Loucy (cell line): ENCODE measurements at regions not wholly inside any gene's neighbourhood (a gene's known extent, or its start where the extent isn't known, plus 50 kb on each side); places are given as distances from the start of the nearest gene placed in this dataset.

Source experiments
- H2AFZ ChIP-seq: fragments of 200-600 bp; sonication (generic); 2 replicates; pipeline ENCODE4 v1.6.0; 2016; ENCODE audit warnings: antibody characterized with exemption, mild to moderate bottlenecking, low read length, moderate library complexity
- H3F3A ChIP-seq: fragments of 200-600 bp; 2 replicates; pipeline ENCODE4 v1.6.0; 2016; ENCODE audit warnings: antibody characterized with exemption, low read depth, mild to moderate bottlenecking
- H3K27me3 ChIP-seq: fragments of 200-600 bp; sonication (generic); 2 replicates; pipeline ENCODE4 v1.6.1; 2014; ENCODE audit warnings: low read length, mild to moderate bottlenecking; ENCODE audit not compliant: insufficient read depth, poor library complexity, severe bottlenecking
- H3K36me3 ChIP-seq: fragments of 200-600 bp; sonication (generic); 2 replicates; pipeline ENCODE4 v1.6.1; 2016; ENCODE audit warnings: low read length; ENCODE audit not compliant: insufficient read depth
- H3K4me1 ChIP-seq: fragments of 200-600 bp; sonication (generic); 2 replicates; pipeline ENCODE4 v1.5.1; 2014; ENCODE audit warnings: low read length, mild to moderate bottlenecking; ENCODE audit not compliant: insufficient read depth, poor library complexity, severe bottlenecking
- H3K4me2 ChIP-seq: fragments of 200-600 bp; sonication (generic); 2 replicates; pipeline ENCODE4 v1.6.0; 2014; ENCODE audit warnings: antibody characterized with exemption, low read length, low read depth, mild to moderate bottlenecking; ENCODE audit not compliant: poor library complexity, severe bottlenecking
- H3K4me3 ChIP-seq: fragments of 200-600 bp; sonication (generic); 2 replicates; pipeline ENCODE4 v1.5.1; 2014; ENCODE audit warnings: low read length, mild to moderate bottlenecking, mixed read lengths; ENCODE audit not compliant: poor library complexity, severe bottlenecking
- H3K79me2 ChIP-seq: fragments of 200-600 bp; sonication (generic); 2 replicates; pipeline ENCODE4 v1.6.1; 2014; ENCODE audit warnings: low read length; ENCODE audit not compliant: insufficient read depth
- H3K9ac ChIP-seq: fragments of 200-600 bp; sonication (generic); 2 replicates; pipeline ENCODE4 v1.6.0; 2014; ENCODE audit warnings: mild to moderate bottlenecking, low read depth, low read length, moderate library complexity; ENCODE audit not compliant: poor library complexity, severe bottlenecking
- H3K9me2 ChIP-seq: fragments of 200-600 bp; sonication (generic); replicated peaks from 2 replicates; pipeline ENCODE4 v1.6.1; 2016; ENCODE audit warnings: low read depth, low read length, mixed read lengths
- H3K9me3 ChIP-seq: fragments of 200-600 bp; sonication (generic); 2 replicates; pipeline ENCODE4 v1.6.1; 2014; ENCODE audit warnings: mild to moderate bottlenecking, antibody characterized with exemption, low read length, low read depth; ENCODE audit not compliant: insufficient read depth
- H4K20me1 ChIP-seq: fragments of 200-600 bp; sonication (generic); 2 replicates; pipeline ENCODE4 v1.6.0; 2014; ENCODE audit warnings: antibody characterized with exemption, low read length, mild to moderate bottlenecking; ENCODE audit not compliant: insufficient read depth, poor library complexity, severe bottlenecking
- EZH2phosphoT487 ChIP-seq: fragments of 200-600 bp; IDR thresholded peaks from 2 replicates; pipeline ENCODE4 v1.6.1; 2018; ENCODE audit warnings: antibody characterized with exemption, mild to moderate bottlenecking, moderate library complexity, borderline replicate concordance
- TF ChIP-seq, protein P1 (sequence below): fragments of 200-600 bp; sonication (generic); conservative IDR thresholded peaks from 2 replicates; pipeline ENCODE4 v1.5.1; 2014; ENCODE audit warnings: mild to moderate bottlenecking, antibody characterized with exemption, low read length

DNA sequence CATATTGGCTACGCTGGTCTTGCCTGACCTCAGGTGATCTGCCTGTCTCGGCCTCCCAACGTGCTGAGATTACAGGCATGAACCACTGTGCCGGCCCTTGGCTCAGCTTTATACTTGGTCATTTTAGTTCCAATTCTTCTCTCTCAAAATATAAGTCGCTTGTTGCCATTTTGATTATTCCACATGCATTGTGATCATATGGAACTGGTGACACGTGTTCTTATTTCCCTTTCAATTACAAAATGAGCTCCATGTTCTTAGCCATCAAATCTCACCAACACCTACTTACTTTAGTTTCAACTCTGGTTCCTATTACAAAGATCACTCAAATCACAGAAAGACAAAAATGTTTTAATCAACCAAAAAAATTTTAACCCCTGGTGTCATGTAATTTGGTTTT lies 1711.7 kb downstream of the TP53TG3F start:
- Histone ChIP-seq H3K4me1 (no peaks in the 10 kb centered on the region), H3K9me3 (no peaks in the 10 kb centered on the region), H3K9ac (no peak overlapping the region), H3F3A (no peaks in the 10 kb centered on the region), H3K4me3 (no peak overlapping the region), H3K79me2 (no peaks in the 10 kb centered on the region), H2AFZ (no peak overlapping the region), H4K20me1 (no peaks in the 10 kb centered on the region), H3K36me3 (no peaks in the 10 kb centered on the region), H3K4me2 (no peak overlapping the region), H3K27me3 (no peaks in the 10 kb centered on the region), H3K9me2 (no peaks in the 10 kb centered on the region)
- TF ChIP-seq, protein P1, sequence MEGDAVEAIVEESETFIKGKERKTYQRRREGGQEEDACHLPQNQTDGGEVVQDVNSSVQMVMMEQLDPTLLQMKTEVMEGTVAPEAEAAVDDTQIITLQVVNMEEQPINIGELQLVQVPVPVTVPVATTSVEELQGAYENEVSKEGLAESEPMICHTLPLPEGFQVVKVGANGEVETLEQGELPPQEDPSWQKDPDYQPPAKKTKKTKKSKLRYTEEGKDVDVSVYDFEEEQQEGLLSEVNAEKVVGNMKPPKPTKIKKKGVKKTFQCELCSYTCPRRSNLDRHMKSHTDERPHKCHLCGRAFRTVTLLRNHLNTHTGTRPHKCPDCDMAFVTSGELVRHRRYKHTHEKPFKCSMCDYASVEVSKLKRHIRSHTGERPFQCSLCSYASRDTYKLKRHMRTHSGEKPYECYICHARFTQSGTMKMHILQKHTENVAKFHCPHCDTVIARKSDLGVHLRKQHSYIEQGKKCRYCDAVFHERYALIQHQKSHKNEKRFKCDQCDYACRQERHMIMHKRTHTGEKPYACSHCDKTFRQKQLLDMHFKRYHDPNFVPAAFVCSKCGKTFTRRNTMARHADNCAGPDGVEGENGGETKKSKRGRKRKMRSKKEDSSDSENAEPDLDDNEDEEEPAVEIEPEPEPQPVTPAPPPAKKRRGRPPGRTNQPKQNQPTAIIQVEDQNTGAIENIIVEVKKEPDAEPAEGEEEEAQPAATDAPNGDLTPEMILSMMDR, result no peak
- no peak for TF ChIP-seq EZH2phosphoT487

- no peaks in the 10 kb centered on the region for H3K36me3 ChIP-seq
- H3K4me1 ChIP-seq, result no peaks in the 10 kb centered on the region
- no peaks in the 10 kb centered on the region for H3K27me3 ChIP-seq
- no peak overlapping the region for H3K4me2 ChIP-seq
- no peak overlapping the region for H3K9ac ChIP-seq
- H3F3A ChIP-seq, result no peaks in the 10 kb centered on the region
- no peaks in the 10 kb centered on the region for H3K9me3 ChIP-seq
- no peak overlapping the region for H2AFZ ChIP-seq
- H3K4me3 ChIP-seq, result no peak overlapping the region
- H3K79me2 ChIP-seq, result no peaks in the 10 kb centered on the region
- no peaks in the 10 kb centered on the region for H3K9me2 ChIP-seq
- H4K20me1 ChIP-seq, result no peaks in the 10 kb centered on the region
- TF ChIP-seq EZH2phosphoT487, result no peak
- TF ChIP-seq, protein P1, result no peak
Measured at GRCh38 chr16:35173295-35173694, 1713.9 kb downstream of the TP53TG3F start.

GRCh38 chr16:35174016-35174415 lies 1714.6 kb downstream of the TP53TG3F start:
- TF ChIP-seq EZH2phosphoT487, result no peak
- TF ChIP-seq, protein P1, result no peak
- H3K4me3 ChIP-seq, result no peak overlapping the region
- no peaks in the 10 kb centered on the region for H3K79me2 ChIP-seq
- H2AFZ ChIP-seq, result no peak overlapping the region
- H3K9me3 ChIP-seq, result no peaks in the 10 kb centered on the region
- H3K9ac ChIP-seq, result no peak overlapping the region
- H3K27me3 ChIP-seq, result no peaks in the 10 kb centered on the region
- no peaks in the 10 kb centered on the region for H3K36me3 ChIP-seq
- H3K4me1 ChIP-seq, result no peaks in the 10 kb centered on the region
- no peaks in the 10 kb centered on the region for H4K20me1 ChIP-seq
- no peaks in the 10 kb centered on the region for H3F3A ChIP-seq
- no peaks in the 10 kb centered on the region for H3K9me2 ChIP-seq
- H3K4me2 ChIP-seq, result no peak overlapping the region
